Smooth muscle cell (in vitro differentiated cells): ENCODE measurements at regions not wholly inside any gene's neighbourhood (a gene's known extent, or its start where the extent isn't known, plus 50 kb on each side); places are given as distances from the start of the nearest gene placed in this dataset.
A peak's percentile ranks its signal among the peaks of the same experiment; 100 is the strongest.

ENCODE experiments used
- DNase-seq: peaks from one replicate; lab custom pipeline; 2025; ENCODE audit not compliant: unreplicated experiment; lab: John Stamatoyannopoulos, UW
- H2AFZ ChIP-seq: fragments of 200-600 bp; sonication (generic); 2 replicates; pipeline ENCODE4 v1.6.0; 2016; ENCODE audit warnings: antibody characterized with exemption, low read depth, mild to moderate bottlenecking
- H3F3A ChIP-seq: fragments of 200-600 bp; sonication (generic); 2 replicates; pipeline ENCODE4 v1.6.0; 2017; ENCODE audit warnings: antibody characterized with exemption, low read depth
- H3K27ac ChIP-seq: fragments of 200-600 bp; sonication (generic); 2 replicates; pipeline ENCODE4 v1.5.1; 2016; ENCODE audit warnings: low read depth, mild to moderate bottlenecking
- H3K27me3 ChIP-seq: fragments of 200-600 bp; sonication (generic); 2 replicates; pipeline ENCODE4 v1.6.1; 2016; ENCODE audit warnings: low read depth, mild to moderate bottlenecking
- H3K36me3 ChIP-seq: fragments of 200-600 bp; sonication (generic); 2 replicates; pipeline ENCODE4 v1.5.1; 2016; ENCODE audit warnings: low read depth
- H3K4me1 ChIP-seq: fragments of 200-600 bp; sonication (generic); 2 replicates; pipeline ENCODE4 v1.5.1; 2016; ENCODE audit warnings: low read depth
- H3K4me2 ChIP-seq: fragments of 200-600 bp; sonication (generic); 2 replicates; pipeline ENCODE4 v1.6.0; 2016; ENCODE audit warnings: mild to moderate bottlenecking
- H3K4me3 ChIP-seq: fragments of 200-600 bp; sonication (generic); 2 replicates; pipeline ENCODE4 v1.5.1; 2016; ENCODE audit warnings: mild to moderate bottlenecking
- H3K79me2 ChIP-seq: fragments of 200-600 bp; sonication (generic); 2 replicates; pipeline ENCODE4 v1.6.0; 2016; ENCODE audit warnings: low read depth, mild to moderate bottlenecking
- H3K9ac ChIP-seq: fragments of 200-600 bp; sonication (generic); 2 replicates; pipeline ENCODE4 v1.6.0; 2016; ENCODE audit warnings: low read depth
- H3K9me3 ChIP-seq: fragments of 200-600 bp; sonication (generic); replicated peaks from 2 replicates; pipeline ENCODE4 v1.5.1; 2016; ENCODE audit warnings: low read depth
- H4K20me1 ChIP-seq: fragments of 200-600 bp; sonication (generic); 2 replicates; pipeline ENCODE4 v1.6.0; 2016; ENCODE audit warnings: low read depth
- WGBS: methylation state at CpG from one replicate; pipeline ENCODE4 v1.1.7; 2016; ENCODE audit warnings: low lambda C conversion rate; 5-methylcytosine and 5-hydroxymethylcytosine counted together
- TF ChIP-seq, protein P1 (sequence below): fragments of 200-600 bp; sonication (generic); IDR thresholded peaks from 2 replicates; pipeline ENCODE4 v1.5.1; 2017; ENCODE audit warnings: borderline replicate concordance, mild to moderate bottlenecking, antibody characterized with exemption; ENCODE audit not compliant: insufficient read depth, poor library complexity, severe bottlenecking

DNA sequence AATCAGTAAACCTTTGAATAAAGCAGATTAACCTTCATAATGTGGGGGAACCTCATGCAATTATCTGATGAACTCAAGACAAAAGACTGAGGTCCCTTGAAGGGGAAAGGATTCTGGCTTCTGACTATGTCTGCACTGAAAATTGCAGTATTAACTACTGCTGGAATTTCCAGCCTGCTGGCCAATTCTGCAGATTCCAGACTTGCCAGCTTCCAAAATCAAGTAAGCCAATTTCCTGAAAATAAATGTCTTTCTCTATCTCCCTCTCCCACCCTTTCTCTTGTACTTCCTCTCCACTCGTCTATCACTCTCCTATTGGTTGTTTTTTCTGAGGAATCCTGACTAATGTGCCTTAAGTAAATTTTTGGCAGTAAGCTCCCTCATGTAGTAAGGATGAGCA, 1479.9 kb upstream of the PRR20A start:
- Histone ChIP-seq H3K4me1 (no peaks in the 10 kb centered on the region), H3K4me3 (no peak overlapping the region), H3F3A (no peaks in the 10 kb centered on the region), H3K79me2 (no peaks in the 10 kb centered on the region), H3K27me3 (no peaks in the 10 kb centered on the region), H3K36me3 (no peaks in the 10 kb centered on the region), H3K4me2 (no peak overlapping the region), H2AFZ (no peak overlapping the region), H3K9ac (no peak overlapping the region), H3K9me3 (no peaks in the 10 kb centered on the region), H3K27ac (no peak overlapping the region), H4K20me1 (no peaks in the 10 kb centered on the region)
- no peak for DNase-seq
- TF ChIP-seq, protein P1, sequence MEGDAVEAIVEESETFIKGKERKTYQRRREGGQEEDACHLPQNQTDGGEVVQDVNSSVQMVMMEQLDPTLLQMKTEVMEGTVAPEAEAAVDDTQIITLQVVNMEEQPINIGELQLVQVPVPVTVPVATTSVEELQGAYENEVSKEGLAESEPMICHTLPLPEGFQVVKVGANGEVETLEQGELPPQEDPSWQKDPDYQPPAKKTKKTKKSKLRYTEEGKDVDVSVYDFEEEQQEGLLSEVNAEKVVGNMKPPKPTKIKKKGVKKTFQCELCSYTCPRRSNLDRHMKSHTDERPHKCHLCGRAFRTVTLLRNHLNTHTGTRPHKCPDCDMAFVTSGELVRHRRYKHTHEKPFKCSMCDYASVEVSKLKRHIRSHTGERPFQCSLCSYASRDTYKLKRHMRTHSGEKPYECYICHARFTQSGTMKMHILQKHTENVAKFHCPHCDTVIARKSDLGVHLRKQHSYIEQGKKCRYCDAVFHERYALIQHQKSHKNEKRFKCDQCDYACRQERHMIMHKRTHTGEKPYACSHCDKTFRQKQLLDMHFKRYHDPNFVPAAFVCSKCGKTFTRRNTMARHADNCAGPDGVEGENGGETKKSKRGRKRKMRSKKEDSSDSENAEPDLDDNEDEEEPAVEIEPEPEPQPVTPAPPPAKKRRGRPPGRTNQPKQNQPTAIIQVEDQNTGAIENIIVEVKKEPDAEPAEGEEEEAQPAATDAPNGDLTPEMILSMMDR, result no peak
- WGBS, result 38% methylated on average over 1 of the region's 1 CpG

DNA sequence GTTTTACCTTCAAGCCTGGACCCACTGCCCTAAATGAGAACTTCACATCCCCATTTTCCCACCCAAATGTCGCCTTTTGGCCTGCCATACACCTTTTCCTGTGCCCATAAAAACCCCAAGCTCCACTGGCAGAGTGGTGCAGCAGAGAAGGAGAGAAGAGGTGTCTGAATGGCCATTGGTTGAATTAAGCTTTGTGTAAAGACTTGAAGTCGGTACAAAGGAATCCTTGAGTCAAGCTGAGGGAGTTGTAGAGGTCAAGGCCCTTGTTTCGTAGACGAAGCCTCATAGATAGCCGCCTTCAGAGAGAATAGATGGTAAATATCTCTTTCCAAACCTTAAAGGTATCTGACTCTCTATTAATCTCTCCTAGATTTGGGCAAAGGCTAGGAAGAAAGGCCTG, 1479.2 kb upstream of the PRR20A start:
- H3K9ac ChIP-seq, result no peak overlapping the region
- H3K9me3 ChIP-seq, result no peaks in the 10 kb centered on the region
- H3K79me2 ChIP-seq, result no peaks in the 10 kb centered on the region
- H3K4me2 ChIP-seq, result no peak overlapping the region
- H3F3A ChIP-seq, result no peaks in the 10 kb centered on the region
- WGBS, result 90% methylated on average over 5 of the region's 5 CpGs
- H3K4me3 ChIP-seq, result no peak overlapping the region
- no peak overlapping the region for H2AFZ ChIP-seq
- H4K20me1 ChIP-seq, result no peaks in the 10 kb centered on the region
- no peak overlapping the region for H3K27ac ChIP-seq
- TF ChIP-seq, protein P1, result no peak
- H3K27me3 ChIP-seq, result no peaks in the 10 kb centered on the region
- no peaks in the 10 kb centered on the region for H3K36me3 ChIP-seq
- H3K4me1 ChIP-seq, result no peaks in the 10 kb centered on the region
- DNase-seq, result no peak

DNA sequence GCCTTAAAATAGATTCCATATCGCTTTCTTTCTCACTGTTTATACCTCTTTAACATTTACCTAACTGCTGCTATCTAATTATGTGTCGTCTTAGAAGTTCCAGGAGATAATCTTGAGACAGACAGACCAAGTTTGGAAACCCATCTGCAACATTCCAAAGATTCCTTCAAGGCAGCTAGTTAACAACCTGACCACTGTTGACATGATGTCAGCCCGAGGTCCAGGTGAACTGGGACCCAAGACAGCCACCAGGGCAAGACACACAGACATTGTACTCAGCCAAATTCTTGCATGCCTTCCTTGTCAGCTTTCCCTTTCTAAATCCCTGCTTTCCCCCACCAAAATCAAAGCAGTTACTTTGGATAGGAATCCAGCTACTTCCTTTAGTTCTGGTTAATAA, 1476.5 kb upstream of the PRR20A start:
- no peak overlapping the region for H3K27ac ChIP-seq
- DNase-seq, result no peak
- no peak overlapping the region for H3K4me2 ChIP-seq
- H3K4me3 ChIP-seq, result no peak overlapping the region
- no peak overlapping the region for H2AFZ ChIP-seq
- no peaks in the 10 kb centered on the region for H3K79me2 ChIP-seq
- no peaks in the 10 kb centered on the region for H3F3A ChIP-seq
- no peaks in the 10 kb centered on the region for H4K20me1 ChIP-seq
- no peak overlapping the region for H3K9ac ChIP-seq
- no peaks in the 10 kb centered on the region for H3K9me3 ChIP-seq
- H3K4me1 ChIP-seq, result peaks cover under 1% of the 10 kb centered on the region
- H3K27me3 ChIP-seq, result no peaks in the 10 kb centered on the region
- H3K36me3 ChIP-seq, result no peaks in the 10 kb centered on the region
- TF ChIP-seq, protein P1, result no peak
- 23% methylated on average over 3 of the region's 3 CpGs for WGBS

DNA sequence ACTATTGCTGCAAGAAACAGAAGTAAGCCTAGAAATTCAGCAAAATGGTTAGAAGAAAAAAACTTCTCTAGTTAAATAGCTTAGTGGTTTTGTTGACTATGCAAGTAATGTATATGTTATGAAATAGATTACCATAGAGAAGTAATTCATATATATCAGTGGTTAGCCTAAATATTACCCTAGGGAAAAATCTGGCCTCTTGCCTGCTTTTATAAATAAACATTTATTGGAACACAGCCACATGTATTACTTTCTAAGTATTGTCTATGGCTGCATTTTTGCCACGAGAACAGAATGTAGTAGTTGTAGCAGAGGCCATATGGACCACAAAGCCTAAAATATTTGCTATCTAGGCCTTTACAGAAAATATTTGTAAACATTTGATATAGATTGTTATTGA, 1471.7 kb upstream of the PRR20A start:
- Histone ChIP-seq H4K20me1 (no peaks in the 10 kb centered on the region), H3K4me2 (peak overlapping the region; percentile 51), H3K9me3 (no peaks in the 10 kb centered on the region), H3K27ac (peak overlapping the region; percentile 15), H3K27me3 (no peaks in the 10 kb centered on the region), H3K4me1 (peaks cover 4% of the 10 kb centered on the region), H3K79me2 (no peaks in the 10 kb centered on the region), H3K9ac (no peak overlapping the region), H3K4me3 (no peak overlapping the region), H2AFZ (no peak overlapping the region), H3F3A (no peaks in the 10 kb centered on the region), H3K36me3 (no peaks in the 10 kb centered on the region)
- 42% methylated on average over 1 of the region's 1 CpG for WGBS
- no peak for DNase-seq
- TF ChIP-seq, protein P1, result no peak
